ENCODE measurements at regions not wholly inside any gene's neighbourhood (a gene's known extent, or its start where the extent isn't known, plus 50 kb on each side); places are given as distances from the start of the nearest gene placed in this dataset.

- no peak for DNase-seq (ENCODE audit: extremely low read depth in 1 of 11, low read depth in 9 of 11, low spot score in 4 of 11)
These were observed 110.8 kb downstream of the FOXD2 start for GRCh38 chr1:47548637-47549036.

DNA sequence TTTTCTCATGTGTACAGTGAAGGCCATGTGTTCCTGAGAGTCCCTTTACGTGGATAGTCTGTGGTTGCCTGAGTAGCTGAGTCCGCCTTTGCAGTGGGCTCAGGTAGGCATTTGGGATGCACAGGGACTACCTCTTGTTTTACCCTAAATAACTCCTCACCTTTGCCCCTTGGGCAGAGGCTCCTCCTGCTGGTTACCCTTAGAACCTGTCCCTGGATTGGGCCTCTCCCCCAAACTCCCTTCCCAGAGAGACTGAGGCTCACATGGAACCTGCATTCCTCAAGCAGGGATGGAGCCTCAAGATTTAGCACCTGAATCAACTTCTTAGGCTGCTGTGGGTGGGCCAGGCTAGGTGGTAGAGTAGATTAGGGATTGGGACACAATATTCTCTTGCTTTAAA, 111.7 kb downstream of the FOXD2 start:
- no peak for DNase-seq (ENCODE audit: extremely low read depth in 1 of 11, low read depth in 9 of 11, low spot score in 4 of 11)

DNA sequence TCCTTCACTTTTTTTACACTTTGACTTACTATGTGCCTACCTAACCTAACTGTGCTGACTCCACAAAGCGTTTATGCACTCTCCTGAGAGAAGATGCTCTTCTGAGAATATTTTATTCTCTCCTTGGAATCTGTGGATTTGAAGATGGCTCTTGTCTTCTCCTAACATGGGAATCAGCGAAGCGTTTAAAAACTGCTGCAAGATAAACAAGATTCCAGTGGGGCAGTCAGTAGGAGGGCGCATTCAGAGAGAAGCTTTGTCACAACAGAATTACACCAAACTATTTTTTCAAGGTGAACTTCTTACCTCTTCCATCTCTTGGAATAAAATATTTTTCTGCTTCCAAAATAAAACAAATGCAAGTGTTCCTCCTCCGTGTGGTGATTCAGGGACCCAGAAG, 113.1 kb downstream of the FOXD2 start:
- no peak for DNase-seq (ENCODE audit: extremely low read depth in 1 of 11, low read depth in 9 of 11, low spot score in 4 of 11)

DNA sequence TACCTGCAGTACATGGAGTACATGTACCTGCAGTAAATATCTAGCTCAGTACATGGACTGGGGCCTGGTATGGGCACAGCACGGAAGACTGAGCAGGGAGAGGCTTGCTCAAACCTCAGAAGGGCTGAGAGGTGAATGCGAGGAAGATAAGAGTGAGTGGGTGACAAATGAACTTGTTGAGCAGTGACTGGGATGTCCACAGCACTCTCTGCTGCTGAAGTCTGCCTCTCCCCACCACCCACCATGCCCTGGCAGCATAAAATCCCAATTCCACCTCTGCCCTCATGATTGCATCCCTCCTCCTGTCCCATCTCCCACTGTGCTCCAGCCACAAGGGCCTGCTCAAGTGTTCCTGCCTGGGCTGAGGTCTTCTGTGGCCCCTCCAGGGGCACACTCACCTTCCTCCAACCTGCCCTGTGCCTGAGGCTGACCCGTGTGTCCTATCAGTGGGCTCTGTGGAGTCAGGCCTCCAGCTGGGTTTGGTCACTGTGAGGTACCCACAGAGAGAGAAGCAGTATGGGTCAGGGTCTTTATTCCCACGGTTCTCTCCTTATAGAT, 114.2 kb downstream of the FOXD2 start:
- DNase-seq (ENCODE audit: extremely low read depth in 1 of 11, low read depth in 9 of 11, low spot score in 4 of 11), result no peak

GRCh38 chr1:47554082-47554481, 116.2 kb downstream of the FOXD2 start:
- no peak for DNase-seq (ENCODE audit: extremely low read depth in 1 of 11, low read depth in 9 of 11, low spot score in 4 of 11)

- no peak for DNase-seq (ENCODE audit: extremely low read depth in 1 of 11, low read depth in 9 of 11, low spot score in 4 of 11)
These were observed 117.1 kb downstream of the FOXD2 start for GRCh38 chr1:47554901-47555300.

GRCh38 chr1:47555306-47555705, 117.5 kb downstream of the FOXD2 start:
- DNase-seq (ENCODE audit: extremely low read depth in 1 of 11, low read depth in 9 of 11, low spot score in 4 of 11), result no peak

DNA sequence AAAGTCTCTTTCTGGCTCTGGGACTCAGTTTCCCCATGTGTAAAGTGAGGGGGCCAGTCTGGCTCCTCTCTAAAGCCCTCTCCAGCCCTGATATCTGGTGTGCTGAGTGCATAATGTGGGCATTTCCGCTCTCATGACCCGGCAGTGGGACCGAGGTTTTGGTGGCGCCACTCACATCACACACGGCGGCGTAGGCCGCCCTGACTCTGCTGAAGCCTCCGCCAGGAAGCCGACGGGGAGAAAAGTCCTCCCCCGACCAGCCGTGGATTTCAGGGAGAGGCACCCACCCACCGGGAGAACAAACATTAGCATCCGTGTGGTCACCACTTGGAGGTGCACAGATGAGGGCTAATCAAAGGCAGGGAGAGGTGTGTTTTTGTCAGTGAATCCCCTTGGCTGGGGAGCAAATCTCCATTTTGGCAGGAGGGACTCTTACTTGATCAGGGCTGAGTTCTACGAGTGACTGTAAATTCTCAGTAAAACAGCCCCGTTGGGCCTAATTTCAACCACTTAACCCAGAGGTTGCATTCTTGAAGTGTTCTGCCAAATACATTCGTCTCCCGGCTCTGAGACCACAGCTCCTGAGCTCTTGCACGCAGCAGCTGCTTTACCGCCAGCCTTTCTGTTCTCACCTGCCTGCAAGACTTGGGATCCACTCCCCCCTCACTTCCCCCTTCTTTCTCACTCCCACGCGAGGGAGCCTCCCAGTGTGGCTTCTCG, 118.2 kb downstream of the FOXD2 start:
- DNase-seq (ENCODE audit: extremely low read depth in 1 of 11, low read depth in 9 of 11, low spot score in 4 of 11), result peak in 1 of 11 donors; percentile 64

GRCh38 chr1:47557066-47557465, 119.2 kb downstream of the FOXD2 start:
- no peak for DNase-seq (ENCODE audit: extremely low read depth in 1 of 11, low read depth in 9 of 11, low spot score in 4 of 11)

GRCh38 chr1:47558601-47559593, 121.1 kb downstream of the FOXD2 start:
- peak in 3 of 11 donors; percentile 63 to 75 (median 68) for DNase-seq (ENCODE audit: extremely low read depth in 1 of 11, low read depth in 9 of 11, low spot score in 4 of 11)

DNA sequence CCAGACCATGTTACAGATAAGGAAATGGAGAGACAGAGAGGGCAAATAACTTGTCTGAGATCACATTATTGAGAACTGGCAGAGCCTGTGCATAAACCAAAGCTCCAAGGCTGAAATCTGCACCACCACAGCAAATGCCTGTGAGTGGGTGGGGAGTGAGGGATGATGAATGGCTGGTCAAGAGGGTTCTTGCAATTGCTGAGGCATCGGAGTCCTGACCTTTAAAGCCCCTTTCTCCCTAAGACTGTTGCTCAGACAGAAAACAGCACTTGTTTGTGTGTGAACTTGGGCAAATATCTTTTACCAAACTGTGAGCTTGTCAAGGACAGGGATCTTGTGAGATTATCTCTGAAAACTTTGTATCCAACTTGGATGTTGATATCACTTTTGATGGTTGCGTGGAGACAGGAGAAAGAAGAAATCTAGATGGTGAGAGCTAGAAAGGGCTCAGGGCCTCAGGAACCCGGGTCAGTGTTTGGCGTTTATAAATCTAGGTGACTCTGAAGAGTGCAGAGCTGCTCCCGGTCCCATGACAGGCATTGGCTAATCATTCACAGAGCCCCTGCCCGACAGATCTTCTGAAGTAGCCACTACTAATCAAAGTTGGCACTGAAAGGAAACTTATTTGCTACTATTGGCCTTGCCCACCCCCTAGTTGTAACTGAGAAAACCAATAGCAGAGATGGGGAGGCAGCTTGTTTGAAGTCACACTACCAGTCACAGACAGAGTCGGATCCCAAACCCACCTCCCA, 122.3 kb downstream of the FOXD2 start:
- no peak for DNase-seq (ENCODE audit: extremely low read depth in 1 of 11, low read depth in 9 of 11, low spot score in 4 of 11)

DNA sequence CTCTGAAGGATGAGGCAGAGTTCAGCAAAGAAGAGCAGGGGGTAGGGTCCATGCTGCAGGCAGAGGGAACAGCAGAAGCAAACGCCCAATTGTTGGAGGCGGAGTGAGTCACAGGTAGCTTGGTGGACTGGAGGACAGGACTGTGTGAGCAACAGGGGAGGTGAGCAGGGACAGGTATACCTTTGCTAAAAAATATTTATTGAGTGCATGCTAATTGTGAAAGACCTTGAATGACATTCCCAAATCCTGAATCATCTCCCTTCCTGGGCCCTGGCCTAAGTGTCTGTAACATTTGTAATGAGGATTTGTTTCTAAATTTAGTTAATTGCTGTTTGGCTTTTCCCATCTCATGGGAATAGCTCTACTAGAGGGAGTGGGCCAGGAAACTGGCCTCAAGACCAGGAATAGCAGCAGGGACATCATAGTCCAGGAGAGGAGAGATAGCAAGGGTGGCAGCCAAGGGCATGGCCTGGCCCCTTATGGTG, 123.7 kb downstream of the FOXD2 start:
- DNase-seq (ENCODE audit: extremely low read depth in 1 of 11, low read depth in 9 of 11, low spot score in 4 of 11), result no peak

GRCh38 chr1:47562147-47562546, 124.3 kb downstream of the FOXD2 start:
- DNase-seq (ENCODE audit: extremely low read depth in 1 of 11, low read depth in 9 of 11, low spot score in 4 of 11), result no peak

DNA sequence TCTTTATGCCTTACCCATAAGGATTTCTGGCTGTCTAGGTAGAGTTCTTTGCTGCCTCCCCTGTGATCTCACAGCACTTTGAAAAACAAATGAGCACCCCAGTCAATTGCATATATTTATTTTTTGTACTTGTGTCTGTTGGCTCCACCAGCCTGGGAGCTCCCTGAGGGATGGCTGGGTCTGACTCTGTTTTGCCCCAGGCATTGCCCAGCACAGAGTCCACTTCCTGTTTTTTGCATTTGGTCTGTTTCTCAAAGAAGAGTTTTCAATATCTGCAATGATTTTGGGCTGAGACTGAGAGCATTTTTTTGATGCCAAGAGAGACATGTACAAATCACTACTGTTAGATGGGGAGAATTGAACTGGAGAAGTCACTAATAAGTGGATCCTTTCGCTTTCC, 125.0 kb downstream of the FOXD2 start:
- no peak for DNase-seq (ENCODE audit: extremely low read depth in 1 of 11, low read depth in 9 of 11, low spot score in 4 of 11)

- no peak for DNase-seq (ENCODE audit: extremely low read depth in 1 of 11, low read depth in 9 of 11, low spot score in 4 of 11)
These were observed 125.4 kb downstream of the FOXD2 start for GRCh38 chr1:47563201-47563600.

- DNase-seq (ENCODE audit: extremely low read depth in 1 of 11, low read depth in 9 of 11, low spot score in 4 of 11), result no peak
These were observed 126.7 kb downstream of the FOXD2 start for GRCh38 chr1:47564570-47564969.

DNA sequence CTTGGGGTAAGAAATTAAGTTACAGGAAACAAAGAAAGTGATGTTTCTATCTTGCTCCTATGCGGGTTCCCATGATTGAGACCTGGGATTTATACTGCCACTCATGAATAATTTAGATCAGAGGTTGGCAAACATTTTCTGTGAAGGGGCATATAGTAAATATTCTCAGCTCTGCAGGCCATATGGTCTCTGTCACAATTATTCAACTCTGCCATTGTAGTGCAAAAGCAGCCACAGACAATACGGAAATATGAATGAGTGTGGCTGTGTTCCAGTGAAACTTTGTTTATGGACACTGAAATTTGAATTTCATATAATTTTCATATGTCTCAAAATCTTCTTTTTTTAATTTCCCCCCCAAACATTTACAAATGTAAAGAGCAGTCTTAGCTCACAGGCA, 127.2 kb downstream of the FOXD2 start:
- DNase-seq (ENCODE audit: extremely low read depth in 1 of 11, low read depth in 9 of 11, low spot score in 4 of 11), result no peak

DNA sequence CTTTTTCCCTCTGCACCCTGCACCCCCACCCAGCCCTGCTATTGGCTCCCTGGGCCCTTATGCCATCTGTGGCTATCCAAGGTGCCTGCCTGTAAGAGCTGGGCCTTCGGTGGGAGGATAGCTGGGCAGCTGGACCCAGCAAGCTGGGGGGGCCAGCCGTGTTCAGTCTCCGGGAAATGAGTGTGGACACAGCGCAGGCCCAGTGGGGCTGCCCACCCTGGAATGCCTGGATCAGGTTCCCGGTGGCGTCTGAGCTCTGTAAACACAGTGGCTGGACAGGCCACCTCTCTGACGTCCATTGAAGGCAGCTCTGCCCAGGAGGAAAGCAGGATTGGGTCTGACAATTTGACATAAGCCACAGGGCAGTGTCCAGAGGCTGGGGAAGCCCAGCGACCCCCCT, 127.8 kb downstream of the FOXD2 start:
- no peak for DNase-seq (ENCODE audit: extremely low read depth in 1 of 11, low read depth in 9 of 11, low spot score in 4 of 11)

DNA sequence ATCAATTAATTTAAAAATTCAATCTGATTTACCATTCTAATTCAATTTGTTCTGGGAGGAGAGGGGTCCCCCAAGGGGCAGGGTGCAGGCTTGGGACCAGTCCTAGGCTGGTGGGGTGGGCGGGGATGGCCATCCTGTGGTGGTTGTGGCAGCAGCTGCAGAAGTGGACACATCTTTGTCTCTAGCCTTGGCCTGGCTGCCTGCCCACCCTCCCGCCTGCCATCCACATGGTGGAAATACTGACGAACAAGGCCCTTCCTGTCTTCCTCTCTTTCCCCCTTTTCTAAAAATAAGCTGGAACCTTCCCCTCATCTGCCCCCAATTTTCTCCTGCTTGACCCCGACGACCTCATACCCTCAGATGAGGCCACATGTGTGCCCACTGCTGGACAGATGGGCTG, 130.9 kb downstream of the FOXD2 start:
- DNase-seq (ENCODE audit: extremely low read depth in 1 of 11, low read depth in 9 of 11, low spot score in 4 of 11), result no peak
